ENCODE measurements at regions not wholly inside any gene's neighbourhood (a gene's known extent, or its start where the extent isn't known, plus 50 kb on each side); places are given as distances from the start of the nearest gene placed in this dataset.

GRCh38 chr2:221662689-221663391 lies 90.7 kb upstream of the EPHA4 start:
- DNase-seq (no peak), ATAC-seq (no peak)
- H3K36me3 ChIP-seq = no peaks in the 10 kb centered on the region
- H3K27me3 ChIP-seq = no peaks in the 10 kb centered on the region
- intact Hi-C loops (cut with DNase I) = no loop called here
- H3K4me1 ChIP-seq = no peaks in the 10 kb centered on the region
- TF ChIP-seq POLR2A (IDR thresholded peaks at IDR 0.05) (no peak), CTCF (IDR thresholded peaks at IDR 0.05) (no peak)
- peaks cover 0 to 4% (median 0%) of the 10 kb centered on the region in 12 donors for H3K9me3 ChIP-seq
- 70 to 80% (median 74%) methylated on average over 3 of the region's 3 CpGs for whole genome bisulfite sequencing, 4 donors
- no peak overlapping the region for H3K4me3 ChIP-seq
- no peak overlapping the region for H3K27ac ChIP-seq

GRCh38 chr2:221657806-221658205 lies 85.7 kb upstream of the EPHA4 start:
- ATAC-seq (no peak), DNase-seq (no peak)
- H3K36me3 ChIP-seq = no peaks in the 10 kb centered on the region
- H3K9me3 ChIP-seq = no peaks in the 10 kb centered on the region
- no peaks in the 10 kb centered on the region for H3K4me1 ChIP-seq
- no peak for TF ChIP-seq POLR2A (IDR thresholded peaks at IDR 0.05)
- TF ChIP-seq CTCF (IDR thresholded peaks at IDR 0.05) = no peak
- intact Hi-C loops (cut with DNase I) = no loop called here
- H3K4me3 ChIP-seq = no peak overlapping the region
- 59 to 81% (median 76%) methylated on average over 1 of the region's 1 CpG for WGBS, 4 donors
- no peak overlapping the region for H3K27ac ChIP-seq
- H3K27me3 ChIP-seq = peaks cover 0 to 8% (median 0%) of the 10 kb centered on the region in 9 donors

GRCh38 chr2:221655300-221655699 lies 83.2 kb upstream of the EPHA4 start:
- Histone ChIP-seq H3K27me3 (peaks cover 0 to 8% (median 0%) of the 10 kb centered on the region in 9 donors), H3K9me3 (no peaks in the 10 kb centered on the region), H3K27ac (no peak overlapping the region), H3K4me1 (no peaks in the 10 kb centered on the region), H3K4me3 (no peak overlapping the region), H3K36me3 (no peaks in the 10 kb centered on the region)
- intact Hi-C loops (cut with DNase I) = no loop called here
- DNase-seq (no peak), ATAC-seq (no peak)
- no peak for TF ChIP-seq CTCF (IDR thresholded peaks at IDR 0.05)
- WGBS, 4 donors = 29 to 62% (median 49%) methylated on average over 3 of the region's 3 CpGs

- Histone ChIP-seq H3K9me3 (no peaks in the 10 kb centered on the region), H3K4me1 (no peaks in the 10 kb centered on the region), H3K27me3 (peaks cover 0 to 8% (median 0%) of the 10 kb centered on the region in 9 donors), H3K4me3 (no peak overlapping the region), H3K36me3 (no peaks in the 10 kb centered on the region), H3K27ac (no peak overlapping the region)
- WGBS, 4 donors = 11 to 15% (median 15%) methylated on average over 1 of the region's 1 CpG
- no peak for TF ChIP-seq CTCF (IDR thresholded peaks at IDR 0.05)
- no peak for TF ChIP-seq POLR2A (IDR thresholded peaks at IDR 0.05)
- DNase-seq (no peak), ATAC-seq (no peak)
- intact Hi-C loops (cut with DNase I) = no loop called here
These were observed 81.1 kb upstream of the EPHA4 start for GRCh38 chr2:221653182-221653581.
